ENCODE measurements at regions not wholly inside any gene's neighbourhood (a gene's known extent, or its start where the extent isn't known, plus 50 kb on each side); places are given as distances from the start of the nearest gene placed in this dataset.
"Not testable (repeated sequence)": the region's sequence is repeated elsewhere in the genome, so short reads cannot be mapped to it uniquely, and the experiment has no call there.

DNA sequence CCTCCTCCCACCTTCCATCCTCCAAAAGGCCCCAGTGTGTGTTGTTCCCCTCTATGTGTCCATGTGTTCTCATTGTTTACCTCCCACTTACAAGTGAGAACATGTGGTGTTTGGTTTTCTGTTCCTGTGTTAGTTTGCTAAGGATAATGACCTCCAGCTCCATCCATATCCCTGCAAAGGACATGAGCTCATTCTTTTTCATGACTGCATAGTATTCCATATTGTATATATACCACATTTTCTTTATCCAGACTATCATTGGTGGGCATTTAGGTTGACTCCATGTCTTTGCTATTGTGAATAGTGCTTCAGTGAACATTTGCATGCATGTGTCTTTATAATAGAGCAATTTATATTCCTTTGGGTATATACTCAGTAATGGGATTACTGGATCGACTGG is 333.0 kb downstream of the BTBD3 start:
- TF ChIP-seq, protein P1, sequence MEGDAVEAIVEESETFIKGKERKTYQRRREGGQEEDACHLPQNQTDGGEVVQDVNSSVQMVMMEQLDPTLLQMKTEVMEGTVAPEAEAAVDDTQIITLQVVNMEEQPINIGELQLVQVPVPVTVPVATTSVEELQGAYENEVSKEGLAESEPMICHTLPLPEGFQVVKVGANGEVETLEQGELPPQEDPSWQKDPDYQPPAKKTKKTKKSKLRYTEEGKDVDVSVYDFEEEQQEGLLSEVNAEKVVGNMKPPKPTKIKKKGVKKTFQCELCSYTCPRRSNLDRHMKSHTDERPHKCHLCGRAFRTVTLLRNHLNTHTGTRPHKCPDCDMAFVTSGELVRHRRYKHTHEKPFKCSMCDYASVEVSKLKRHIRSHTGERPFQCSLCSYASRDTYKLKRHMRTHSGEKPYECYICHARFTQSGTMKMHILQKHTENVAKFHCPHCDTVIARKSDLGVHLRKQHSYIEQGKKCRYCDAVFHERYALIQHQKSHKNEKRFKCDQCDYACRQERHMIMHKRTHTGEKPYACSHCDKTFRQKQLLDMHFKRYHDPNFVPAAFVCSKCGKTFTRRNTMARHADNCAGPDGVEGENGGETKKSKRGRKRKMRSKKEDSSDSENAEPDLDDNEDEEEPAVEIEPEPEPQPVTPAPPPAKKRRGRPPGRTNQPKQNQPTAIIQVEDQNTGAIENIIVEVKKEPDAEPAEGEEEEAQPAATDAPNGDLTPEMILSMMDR (IDR thresholded peaks at IDR 0.05 in 4 of 5, conservative IDR thresholded peaks at IDR 0.05 in 1 of 5) = not testable (repeated sequence)
- not testable (repeated sequence) for TF ChIP-seq POLR2A (IDR thresholded peaks at IDR 0.05)
